ENCODE measurements at regions not wholly inside any gene's neighbourhood (a gene's known extent, or its start where the extent isn't known, plus 50 kb on each side); places are given as distances from the start of the nearest gene placed in this dataset.

- DNase-seq (ENCODE audit: low read depth in 1 of 2, low spot score in 1 of 2), result peak in 1 of 2 experiments; percentile 14
- H3K27ac ChIP-seq (replicated peaks), result no peak overlapping the region
- H3K4me3 ChIP-seq (replicated peaks; ENCODE audit: insufficient read depth, low read length), result no peak overlapping the region
- no peak for TF ChIP-seq REST (IDR thresholded peaks at IDR 0.05; ENCODE audit: insufficient replicate concordance, low read depth)
- TF ChIP-seq SPI1 (IDR thresholded peaks at IDR 0.05; ENCODE audit: borderline replicate concordance, low read depth), result no peak
- TF ChIP-seq POLR2AphosphoS5 (IDR thresholded peaks at IDR 0.05; ENCODE audit: low read depth), result no peak
- no peak for TF ChIP-seq GABPA (IDR thresholded peaks at IDR 0.05; ENCODE audit: low read depth)
- TF ChIP-seq CTCF (IDR thresholded peaks at IDR 0.05; ENCODE audit: insufficient read depth, low read length), result no peak
- no peaks in the 10 kb centered on the region for H3K27me3 ChIP-seq (ENCODE audit: insufficient read depth, poor library complexity, severe bottlenecking)
Observed at GRCh38 chrX:124260845-124261244, 71.6 kb upstream of the TEX13D start.

GRCh38 chrX:124263743-124264142 is 68.7 kb upstream of the TEX13D start:
- Histone ChIP-seq H3K4me3 (replicated peaks; ENCODE audit: insufficient read depth, low read length) (no peak overlapping the region), H3K27me3 (ENCODE audit: insufficient read depth, poor library complexity, severe bottlenecking) (no peaks in the 10 kb centered on the region), H3K27ac (replicated peaks) (no peak overlapping the region)
- no peak for TF ChIP-seq REST (IDR thresholded peaks at IDR 0.05; ENCODE audit: insufficient replicate concordance, low read depth)
- no peak for TF ChIP-seq GABPA (IDR thresholded peaks at IDR 0.05; ENCODE audit: low read depth)
- TF ChIP-seq CTCF (IDR thresholded peaks at IDR 0.05; ENCODE audit: insufficient read depth, low read length), result no peak
- TF ChIP-seq POLR2AphosphoS5 (IDR thresholded peaks at IDR 0.05; ENCODE audit: low read depth), result no peak; the same call in 1 of the 2 replicates
- no peak for TF ChIP-seq SPI1 (IDR thresholded peaks at IDR 0.05; ENCODE audit: borderline replicate concordance, low read depth)
- peak; percentile 64 to 67 for DNase-seq (ENCODE audit: low read depth in 1 of 2, low spot score in 1 of 2)

- no peak overlapping the region for H3K27ac ChIP-seq (replicated peaks)
- no peaks in the 10 kb centered on the region for H3K27me3 ChIP-seq (ENCODE audit: insufficient read depth, poor library complexity, severe bottlenecking)
- TF ChIP-seq REST (IDR thresholded peaks at IDR 0.05; ENCODE audit: insufficient replicate concordance, low read depth) (no peak), SPI1 (IDR thresholded peaks at IDR 0.05; ENCODE audit: borderline replicate concordance, low read depth) (no peak), POLR2AphosphoS5 (IDR thresholded peaks at IDR 0.05; ENCODE audit: low read depth) (no peak), CTCF (IDR thresholded peaks at IDR 0.05; ENCODE audit: insufficient read depth, low read length) (no peak), GABPA (IDR thresholded peaks at IDR 0.05; ENCODE audit: low read depth) (no peak)
- DNase-seq (ENCODE audit: low read depth in 1 of 2, low spot score in 1 of 2), result no peak
- H3K4me3 ChIP-seq (replicated peaks; ENCODE audit: insufficient read depth, low read length), result no peak overlapping the region
Observed at GRCh38 chrX:124268099-124268498, 64.4 kb upstream of the TEX13D start.
